Epithelial cell of prostate (primary cell): ENCODE measurements at regions not wholly inside any gene's neighbourhood (a gene's known extent, or its start where the extent isn't known, plus 50 kb on each side); places are given as distances from the start of the nearest gene placed in this dataset.
"Not testable (repeated sequence)": the region's sequence is repeated elsewhere in the genome, so short reads cannot be mapped to it uniquely, and the experiment has no call there.

Experiments used
- DNase-seq: peaks from one replicate; pipeline ENCODE4 v3.0.0-alpha.2; 2011; ENCODE audit warnings: low read depth, low spot score
- H3K27ac ChIP-seq: fragments of 450-650 bp; 2 replicates; pipeline ENCODE4 v1.5.1; 2017; ENCODE audit warnings: mild to moderate bottlenecking

DNA sequence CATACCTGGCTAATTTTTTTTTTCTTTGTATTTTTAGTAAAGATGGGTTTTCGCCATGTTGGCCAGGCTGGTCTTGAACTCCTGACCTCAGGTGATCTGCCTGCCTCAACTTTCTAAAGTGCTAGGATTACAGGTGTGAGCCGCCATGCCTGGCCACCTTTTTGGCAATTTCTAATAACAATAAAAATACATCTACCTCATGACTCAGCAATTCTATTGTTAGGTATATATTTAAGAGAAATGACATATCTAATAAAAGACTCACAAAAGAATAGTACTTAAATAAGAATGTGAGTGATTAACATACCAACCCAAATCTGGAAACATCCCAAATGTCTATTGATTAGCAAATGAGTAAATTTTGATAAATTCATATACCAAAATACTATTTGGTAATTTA is 103.6 kb upstream of the PPP1R9A start:
- DNase-seq = no peak

DNA sequence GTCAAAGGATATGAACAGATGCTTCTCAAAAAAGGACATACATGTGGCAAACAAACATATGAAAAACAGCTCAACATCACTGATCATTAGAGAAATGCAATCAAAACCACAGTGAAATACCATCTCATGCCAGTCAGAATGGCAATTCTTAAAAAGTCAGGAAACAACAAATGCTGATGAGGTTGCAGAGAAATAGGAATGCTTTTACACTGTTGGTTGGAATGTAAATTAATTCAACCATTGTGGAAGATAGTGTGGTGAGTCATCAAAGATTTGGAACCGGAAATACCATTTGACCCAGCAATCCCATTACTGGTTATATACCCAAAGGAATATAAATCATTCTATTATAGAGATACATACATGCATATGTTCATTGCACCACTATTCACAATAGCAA is 98.7 kb upstream of the PPP1R9A start:
- not testable (repeated sequence) for H3K27ac ChIP-seq, DNase-seq

More for the DNA sequence above, 103.6 kb upstream of the PPP1R9A start:
- H3K27ac ChIP-seq = no peak overlapping the region

DNA sequence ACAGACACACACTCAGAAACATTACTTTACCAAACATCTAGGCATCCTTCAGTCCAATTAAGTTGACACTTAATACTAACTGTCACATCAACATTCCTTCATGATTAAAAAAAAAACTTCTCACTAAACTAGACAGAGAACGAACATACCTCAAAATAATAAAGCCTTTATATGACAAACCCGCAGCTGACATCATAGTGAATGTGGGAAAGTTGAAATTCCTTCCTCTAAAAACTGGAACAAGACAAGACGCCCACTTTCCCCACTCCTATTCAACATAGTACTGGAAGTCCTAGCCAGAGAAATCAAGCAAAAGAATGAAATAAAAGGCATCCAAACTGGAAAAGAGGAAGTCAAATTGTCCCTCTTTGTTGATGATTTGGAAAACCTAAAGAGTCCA is 96.9 kb upstream of the PPP1R9A start:
- no peak overlapping the region for H3K27ac ChIP-seq
- DNase-seq = no peak

DNA sequence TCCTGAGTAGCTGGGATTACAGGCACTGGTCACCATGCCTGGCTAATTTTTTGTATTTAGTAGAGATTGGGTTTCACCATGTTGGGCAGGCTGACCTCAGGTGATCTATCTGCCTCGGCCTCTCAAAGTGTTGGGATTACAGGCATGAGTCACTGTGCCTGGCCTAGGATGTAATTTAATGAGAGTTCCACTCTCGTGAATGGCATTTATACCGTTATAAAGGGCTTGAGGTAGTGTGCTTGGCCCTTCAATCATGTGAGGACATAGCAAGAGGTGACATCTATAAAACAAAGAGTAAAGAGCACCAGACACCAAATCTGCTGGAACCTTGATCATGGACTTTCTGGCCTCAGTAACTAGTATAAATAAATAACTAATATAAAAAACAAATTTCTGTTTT is 93.5 kb upstream of the PPP1R9A start:
- H3K27ac ChIP-seq = no peak overlapping the region
- DNase-seq = no peak

DNA sequence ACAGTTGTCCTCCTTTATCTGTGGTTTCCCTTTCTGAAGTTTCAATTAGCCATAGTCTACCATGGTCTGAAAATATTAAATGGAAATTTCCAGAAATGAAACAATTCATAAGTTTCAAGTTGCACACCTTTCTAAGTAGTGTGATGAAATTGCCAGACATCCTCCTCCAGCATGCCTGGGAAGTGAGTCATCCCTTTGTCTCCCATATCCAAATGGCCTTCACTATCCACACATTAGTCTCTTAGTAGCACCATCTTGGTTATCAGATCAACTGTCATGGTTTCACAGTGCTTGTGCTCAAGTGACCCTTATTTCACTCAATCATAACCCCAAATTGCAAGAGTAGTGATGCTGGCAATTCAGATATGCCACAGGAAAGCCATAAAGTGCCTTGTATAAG is 83.4 kb upstream of the PPP1R9A start:
- H3K27ac ChIP-seq = peak overlapping the region; percentile 71
- peak; percentile 34 for DNase-seq

DNA sequence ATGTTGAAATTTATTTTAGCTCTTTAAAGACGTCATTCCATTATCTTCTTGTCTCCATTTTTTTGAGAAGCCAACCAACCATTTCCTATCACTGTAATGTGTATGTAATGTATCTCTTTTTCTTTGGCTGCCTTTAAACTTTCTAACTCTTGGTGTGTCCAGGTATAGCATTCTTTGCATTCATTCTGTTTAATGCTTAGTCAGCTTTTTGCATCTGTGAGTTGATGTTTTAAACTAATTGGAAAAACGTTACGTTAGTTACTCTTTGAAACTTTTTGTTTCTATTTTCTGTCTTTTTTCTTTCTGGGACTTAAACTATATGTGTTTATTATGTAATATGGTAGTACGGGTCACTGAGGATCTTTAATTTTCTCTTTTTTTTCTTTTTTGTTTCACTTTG is 77.4 kb upstream of the PPP1R9A start:
- no peak for DNase-seq
- H3K27ac ChIP-seq = no peak overlapping the region

DNA sequence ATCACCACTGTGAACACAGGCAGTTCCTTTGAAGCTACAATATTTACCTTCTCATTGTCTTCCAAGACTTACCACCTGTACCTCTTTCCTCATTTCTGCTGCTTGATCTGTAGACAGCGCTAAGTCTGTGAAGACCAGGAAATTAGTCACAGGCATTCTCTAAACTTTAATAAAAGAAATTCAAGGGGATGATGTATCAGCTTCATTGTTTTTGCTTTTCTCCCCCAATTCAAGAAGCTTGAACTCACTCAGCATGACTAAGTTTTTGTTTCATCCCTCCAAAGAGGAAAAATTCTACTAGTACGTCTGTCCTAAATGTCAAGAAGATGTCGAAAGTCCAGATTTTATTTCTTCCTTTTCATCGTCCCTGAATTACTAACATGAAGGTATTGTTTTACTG is 75.3 kb upstream of the PPP1R9A start:
- DNase-seq = no peak
- H3K27ac ChIP-seq = no peak overlapping the region

DNA sequence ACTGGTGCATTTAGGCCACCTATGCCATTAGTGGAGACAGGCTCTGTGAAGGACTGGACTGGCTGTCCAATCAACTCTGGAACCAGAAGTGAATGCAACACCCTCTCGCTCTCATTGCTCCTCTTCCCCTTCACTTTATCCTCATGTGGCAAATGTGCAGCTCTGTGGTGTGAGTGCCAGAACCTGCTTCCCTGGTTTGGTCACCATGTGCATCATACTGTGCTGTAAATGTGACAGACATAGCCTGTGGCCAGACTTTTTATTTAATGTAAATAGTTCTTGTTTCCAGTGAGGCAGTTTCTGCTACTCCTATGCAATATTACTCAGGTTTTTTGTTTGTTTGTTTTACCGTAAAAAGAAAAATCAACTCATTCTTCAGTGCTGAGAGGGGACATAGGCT is 73.0 kb upstream of the PPP1R9A start:
- no peak for DNase-seq
- no peak overlapping the region for H3K27ac ChIP-seq

DNA sequence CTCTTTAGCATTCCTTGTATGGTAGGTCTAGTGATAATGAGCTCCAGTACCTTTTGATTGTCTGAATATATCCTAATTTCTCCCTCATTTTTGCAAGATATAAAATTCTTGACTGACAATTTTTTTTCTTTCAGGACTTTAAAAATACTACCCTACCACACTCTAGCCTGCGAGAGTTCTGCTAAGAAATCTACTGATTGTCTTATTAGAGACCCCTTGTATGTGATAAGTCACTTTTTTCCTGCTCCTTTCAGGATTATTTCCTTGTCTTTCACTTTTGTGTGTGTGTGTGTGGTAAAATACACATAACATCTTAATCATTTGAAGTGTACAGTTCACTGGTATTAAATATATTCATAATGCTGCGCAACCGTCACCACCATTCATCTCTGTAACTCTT is 68.7 kb upstream of the PPP1R9A start:
- H3K27ac ChIP-seq = no peak overlapping the region
- DNase-seq = no peak

DNA sequence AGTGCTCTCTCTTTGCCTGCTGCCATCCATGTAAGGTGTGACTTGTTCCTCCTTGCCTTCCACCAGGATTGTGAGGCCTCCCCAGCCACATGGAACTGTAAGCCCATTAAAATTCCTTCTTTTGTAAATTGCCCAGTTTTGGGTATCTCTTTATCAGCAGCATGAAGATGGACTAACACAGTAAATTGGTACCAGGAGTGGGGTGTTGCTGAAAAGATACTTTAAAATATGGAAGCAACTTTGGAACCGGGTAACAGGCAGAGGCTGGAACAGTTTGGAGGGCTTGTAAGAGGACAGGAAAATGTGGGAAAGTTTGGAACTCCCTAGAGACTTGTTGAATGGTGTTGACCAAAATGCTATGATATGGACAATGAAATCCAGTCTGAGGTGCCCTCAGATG is 63.8 kb upstream of the PPP1R9A start:
- no peak for DNase-seq
- H3K27ac ChIP-seq = no peak overlapping the region

DNA sequence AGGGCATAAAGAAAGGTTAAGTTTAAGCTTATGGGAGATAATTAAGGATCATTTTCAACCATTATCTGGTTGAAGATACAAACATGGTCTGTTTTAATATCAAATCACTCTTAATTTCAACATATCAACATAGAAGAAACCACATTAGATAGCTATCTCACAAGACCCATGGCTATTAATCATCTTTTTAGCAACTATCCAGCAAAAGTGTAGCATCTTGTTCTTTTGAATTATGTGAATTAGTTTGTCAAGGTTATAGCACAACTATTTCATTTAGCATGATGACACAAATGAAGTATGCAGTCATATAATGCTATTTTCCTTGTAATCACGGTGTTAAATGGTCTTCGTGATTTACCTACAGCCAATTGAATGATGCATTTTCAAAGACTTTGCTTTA is 58.9 kb upstream of the PPP1R9A start:
- DNase-seq = no peak
- no peak overlapping the region for H3K27ac ChIP-seq

DNA sequence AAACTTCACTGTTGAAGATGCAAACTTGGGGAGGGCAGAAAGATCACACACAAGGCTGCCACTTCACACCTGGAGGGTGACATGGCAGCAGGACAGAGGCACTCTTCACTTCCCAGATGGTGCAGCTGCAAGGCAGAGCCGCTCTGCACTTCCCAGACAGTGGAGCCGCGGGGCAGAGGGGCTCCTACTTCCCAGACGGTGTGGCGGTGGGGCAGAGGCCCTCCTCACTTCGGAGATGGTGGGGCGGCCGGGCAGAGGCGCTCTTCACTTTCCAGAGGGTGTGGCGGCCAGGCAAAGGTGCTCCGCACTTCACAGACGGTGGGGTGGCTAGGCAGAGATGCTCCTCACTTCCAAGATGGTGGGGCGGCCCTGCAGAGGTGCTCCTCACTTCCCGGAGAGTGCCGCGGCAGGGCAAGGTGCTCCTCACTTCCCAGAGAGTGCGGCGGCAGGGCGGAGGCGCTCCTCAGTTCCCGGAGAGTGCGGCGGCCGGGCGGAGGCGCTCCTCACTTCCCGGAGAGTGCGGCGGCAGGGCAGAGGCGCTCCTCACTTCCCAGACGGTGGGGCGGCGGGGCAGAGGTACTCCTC is 58.3 kb upstream of the PPP1R9A start:
- H3K27ac ChIP-seq = no peak overlapping the region
- no peak for DNase-seq

DNA sequence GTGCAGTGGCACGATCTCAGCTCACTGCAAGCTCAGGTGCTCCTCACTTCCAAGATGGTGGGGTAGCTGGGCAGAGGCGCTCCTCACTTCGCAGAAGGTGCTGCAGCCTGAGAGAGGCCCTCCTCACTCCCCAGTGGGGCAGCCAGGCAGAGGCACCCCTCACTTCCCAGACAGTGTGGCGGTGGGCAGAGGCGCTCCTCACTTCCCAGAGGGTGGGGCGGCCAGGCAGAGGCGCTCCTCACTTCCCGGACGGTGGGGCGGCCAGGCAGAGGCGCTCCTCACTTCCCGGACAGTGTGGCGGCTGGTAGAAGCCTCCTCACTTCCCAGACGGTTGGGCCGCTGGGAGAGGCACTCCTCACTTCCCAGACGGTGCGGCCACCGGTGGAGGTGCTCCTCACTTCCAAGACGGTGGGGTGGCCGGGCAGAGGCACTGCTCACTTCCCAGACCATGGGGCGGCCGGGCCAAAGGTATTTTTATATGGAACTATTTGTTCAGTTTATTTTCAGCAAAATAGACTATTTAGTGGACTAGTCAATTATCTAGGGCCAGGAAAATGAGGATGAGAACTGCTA is 57.7 kb upstream of the PPP1R9A start:
- no peak overlapping the region for H3K27ac ChIP-seq
- no peak for DNase-seq

DNA sequence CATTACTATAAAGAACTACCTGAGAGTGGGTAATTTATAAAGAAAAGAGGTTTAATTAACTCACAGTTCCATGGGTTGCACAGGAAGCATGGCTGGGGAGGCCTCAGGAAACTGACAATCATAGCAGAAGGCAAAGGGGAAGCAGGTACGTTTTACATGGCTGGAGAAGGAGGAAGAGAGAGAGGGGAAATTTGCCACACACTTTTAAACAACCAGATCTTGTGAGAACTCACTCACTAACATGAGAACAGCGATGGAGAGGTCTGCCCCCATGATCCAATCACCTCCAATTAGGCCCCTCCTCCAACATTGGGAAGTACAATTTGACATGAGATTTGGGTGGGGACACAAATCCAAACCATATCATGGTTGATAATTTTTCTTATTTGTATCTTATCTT is 51.8 kb upstream of the PPP1R9A start:
- H3K27ac ChIP-seq = no peak overlapping the region
- DNase-seq = no peak

DNA sequence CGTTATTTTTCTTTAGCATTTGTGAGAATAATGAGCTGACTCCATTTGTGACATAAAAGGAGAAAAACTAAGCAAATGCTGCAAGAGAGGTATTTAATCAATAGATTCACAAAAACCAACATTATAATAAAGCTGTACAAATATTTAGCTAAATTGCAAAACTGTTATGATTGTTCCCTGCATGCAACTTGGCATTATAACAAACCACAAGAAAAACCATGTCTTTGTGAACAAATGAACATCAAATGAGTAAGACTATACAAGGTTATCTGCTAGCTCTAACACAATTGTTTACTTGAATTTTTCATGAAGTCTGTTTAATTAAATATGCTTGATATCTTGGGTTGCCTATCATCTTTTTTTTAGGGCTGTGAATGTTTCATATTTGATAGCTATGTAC is 50.8 kb upstream of the PPP1R9A start:
- no peak for DNase-seq
- H3K27ac ChIP-seq = no peak overlapping the region
